Left renal cortex interstitium (tissue), 4 donors: ENCODE measurements at regions not wholly inside any gene's neighbourhood (a gene's known extent, or its start where the extent isn't known, plus 50 kb on each side); places are given as distances from the start of the nearest gene placed in this dataset.

Experiments used
- DNase-seq, 4 donors: peaks; one replicate each; pipeline ENCODE4 v3.0.0-alpha.2; 2013; ENCODE audit warnings: low read depth in 4 of 4, low spot score in 2 of 4, missing footprints in 1 of 4

DNA sequence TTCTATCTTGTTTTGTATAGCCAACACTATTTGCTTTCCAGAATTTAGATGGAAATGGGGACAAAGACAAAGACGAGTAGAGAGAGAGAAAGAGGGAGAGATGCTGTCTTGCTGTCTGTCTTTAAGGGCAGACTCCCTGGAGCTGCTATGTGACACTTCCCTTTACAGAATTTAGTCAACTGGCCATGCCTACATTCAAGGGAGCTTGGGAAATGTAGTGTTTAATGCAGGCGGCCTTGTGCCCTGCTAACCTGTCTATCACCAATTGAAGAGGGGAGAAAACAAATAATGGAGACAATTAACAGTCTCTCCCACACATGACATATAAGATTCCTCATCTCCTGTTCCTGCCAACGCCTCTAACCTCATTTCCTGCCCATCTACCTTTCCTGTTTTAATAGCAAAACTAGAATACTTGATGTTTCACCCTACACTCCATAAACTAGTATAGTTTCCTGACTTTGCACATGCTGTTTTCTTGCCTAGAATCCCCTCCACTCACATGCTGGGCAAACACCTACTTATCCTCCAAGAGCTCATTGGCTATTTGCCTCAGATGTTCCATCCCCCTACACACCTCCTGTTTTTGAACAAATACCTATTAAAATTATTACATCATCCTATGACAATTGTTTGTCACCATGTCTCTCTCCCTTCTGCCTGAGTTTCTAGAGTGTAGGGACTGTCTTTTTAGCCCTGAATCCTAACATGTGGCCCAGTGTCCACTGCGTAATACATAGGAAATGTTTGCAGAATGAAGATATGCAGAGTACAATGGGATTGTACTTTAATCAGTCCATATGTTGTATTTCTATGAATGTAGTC, 117.2 kb downstream of the SLC25A24 start:
- DNase-seq, result no peak

- DNase-seq, result no peak
Measured at GRCh38 chr1:108082001-108082400, 117.0 kb upstream of the VAV3 start.

DNA sequence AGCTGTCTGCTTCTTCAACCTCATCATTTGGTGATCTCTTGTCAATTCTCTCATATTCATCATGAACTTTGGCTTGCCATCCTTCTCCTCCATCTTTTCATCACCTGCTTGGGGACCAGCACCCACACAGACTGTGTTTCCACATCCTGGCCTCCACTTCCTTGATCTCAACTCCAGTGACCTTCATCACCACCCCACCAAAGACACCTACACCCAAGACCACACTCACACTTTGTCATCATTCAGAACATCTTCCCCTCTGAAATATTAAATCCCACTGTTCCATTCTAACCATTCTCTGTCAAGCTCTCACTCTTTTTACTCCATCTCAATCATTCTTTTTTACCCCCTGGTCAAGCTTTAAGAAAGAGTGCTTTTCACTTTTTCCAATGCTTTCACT, 115.5 kb upstream of the VAV3 start:
- DNase-seq, result no peak

- no peak for DNase-seq
Measured at GRCh38 chr1:108079440-108080025, 114.6 kb upstream of the VAV3 start.

GRCh38 chr1:108077991-108078390, 113.0 kb upstream of the VAV3 start:
- no peak for DNase-seq

DNA sequence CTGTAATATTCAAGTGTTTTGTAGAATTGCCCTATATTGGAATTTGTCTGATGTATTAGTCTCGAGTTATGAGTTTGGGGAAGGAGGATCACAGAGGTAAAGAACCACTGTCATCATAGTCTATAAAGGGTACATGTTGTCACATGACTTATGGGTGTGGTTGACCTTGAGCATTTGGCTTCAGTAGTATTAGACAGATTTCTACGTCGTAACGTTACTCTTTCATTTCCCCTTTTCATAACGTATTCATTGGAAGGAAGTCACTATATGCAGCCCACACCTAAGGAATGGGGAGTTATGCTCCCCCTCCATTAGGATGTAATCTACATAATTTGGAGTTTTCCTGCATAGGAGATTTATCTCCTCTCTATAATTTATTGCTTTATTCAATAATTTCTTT, 110.1 kb upstream of the VAV3 start:
- DNase-seq, result no peak

DNA sequence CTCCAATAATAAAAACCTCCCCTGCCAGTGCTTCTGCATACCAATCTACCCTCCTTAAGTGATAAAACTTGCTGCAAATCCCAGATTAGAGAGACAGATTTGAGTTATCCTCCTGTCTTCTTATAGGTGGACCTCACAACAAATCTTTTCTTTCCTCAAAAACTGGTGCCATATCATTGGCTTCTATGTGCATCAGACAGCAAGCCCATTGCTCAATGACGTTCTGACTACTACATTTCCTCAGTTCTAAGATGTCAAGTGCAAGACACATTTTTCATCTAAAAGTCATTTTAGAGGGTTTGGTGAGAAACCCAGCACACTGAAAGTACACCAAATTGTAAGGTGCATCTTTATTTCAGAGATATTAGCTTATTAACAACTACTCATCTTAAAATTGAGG, 107.8 kb upstream of the VAV3 start:
- DNase-seq, result no peak

- no peak for DNase-seq
Measured at GRCh38 chr1:108072212-108072611, 107.2 kb upstream of the VAV3 start.

- DNase-seq, result no peak
Measured at GRCh38 chr1:108071601-108072000, 106.6 kb upstream of the VAV3 start.

DNA sequence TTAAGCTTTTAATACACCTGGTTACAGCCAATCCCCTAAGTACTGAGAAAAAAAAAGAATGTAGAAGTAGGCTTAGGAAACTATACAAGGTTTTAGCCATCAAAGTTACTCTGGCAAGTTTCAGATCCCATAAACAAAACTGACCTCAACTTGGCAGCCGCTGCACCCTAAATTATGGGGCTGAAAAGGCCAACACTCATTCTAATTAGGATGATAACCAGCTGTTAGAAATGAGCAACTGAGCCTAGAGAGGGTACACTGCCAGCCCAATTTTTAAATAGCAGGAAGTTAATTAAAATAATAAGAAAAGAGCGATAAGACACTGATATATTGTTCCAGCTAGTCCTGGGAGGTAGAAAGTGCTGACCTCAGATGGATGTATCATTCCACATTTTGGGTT, 105.7 kb upstream of the VAV3 start:
- DNase-seq, result no peak

DNA sequence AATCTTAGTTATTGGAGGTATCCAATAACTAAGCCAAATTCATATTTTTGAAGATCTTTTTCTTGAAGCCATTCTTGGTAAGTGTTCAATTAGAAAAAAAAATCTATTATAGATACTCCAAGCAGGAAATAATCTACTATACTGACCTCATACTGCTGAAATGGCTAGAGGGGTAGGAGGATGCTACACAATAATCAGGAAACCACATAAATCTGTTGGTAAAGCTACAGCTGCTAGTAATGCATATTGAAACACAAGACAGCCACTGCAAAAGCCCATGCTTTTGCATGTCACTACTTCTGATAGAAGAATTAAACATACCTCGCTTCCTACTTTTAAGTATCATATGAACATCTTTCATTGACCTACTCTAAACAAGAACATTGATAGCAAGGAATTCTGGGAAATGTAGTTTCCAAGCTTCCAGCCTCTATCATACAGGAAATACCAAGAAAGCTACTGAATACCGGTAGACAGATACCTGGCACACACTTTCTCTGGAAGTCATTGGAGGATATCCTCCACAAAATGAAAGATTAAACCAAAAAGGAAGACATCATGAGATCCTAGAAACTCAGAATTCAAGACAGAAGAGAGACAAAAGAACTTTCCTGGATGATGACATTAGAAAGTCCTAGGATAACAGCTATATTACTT, 103.0 kb upstream of the VAV3 start:
- no peak for DNase-seq

- no peak for DNase-seq
Measured at GRCh38 chr1:108066808-108067207, 101.8 kb upstream of the VAV3 start.

- DNase-seq, result no peak
Measured at GRCh38 chr1:108064255-108064654, 99.3 kb upstream of the VAV3 start.

DNA sequence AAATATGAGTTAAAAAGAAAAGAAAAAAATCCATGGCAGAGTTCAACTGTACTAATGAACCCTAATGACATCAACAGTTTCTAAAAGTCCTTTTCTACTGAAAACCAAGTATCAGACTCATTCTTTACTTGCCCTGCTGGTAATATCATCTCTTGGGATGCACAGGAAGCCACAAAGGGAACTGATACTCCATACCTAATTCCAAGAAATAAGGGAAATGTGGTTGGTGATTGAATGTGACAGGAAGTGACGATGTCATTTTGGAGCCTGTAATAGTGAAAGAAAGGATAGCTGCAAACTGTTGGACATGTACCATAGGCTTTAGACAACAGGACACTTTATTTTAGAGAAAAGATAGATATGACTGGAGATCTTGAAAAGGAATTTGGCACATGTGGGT, 98.7 kb upstream of the VAV3 start:
- DNase-seq, result no peak

DNA sequence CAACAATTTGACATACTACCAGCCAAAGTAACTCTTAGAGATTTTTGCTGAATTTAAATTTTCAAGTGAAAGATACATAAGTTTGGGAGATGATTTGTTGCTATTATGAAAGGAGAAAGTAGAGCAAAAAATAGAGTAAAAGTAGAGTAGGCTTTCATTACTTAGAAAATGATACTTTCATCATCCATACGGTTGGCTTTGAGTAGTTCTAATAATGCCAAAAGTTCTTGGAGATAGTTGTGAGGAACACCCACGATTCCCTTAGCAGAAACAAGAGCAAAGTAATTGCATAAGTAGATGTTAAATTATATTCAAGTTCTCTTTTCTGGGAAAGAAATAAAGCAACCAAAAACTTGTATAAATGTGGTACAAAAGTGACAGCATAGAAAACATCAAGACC, 95.0 kb upstream of the VAV3 start:
- no peak for DNase-seq

DNA sequence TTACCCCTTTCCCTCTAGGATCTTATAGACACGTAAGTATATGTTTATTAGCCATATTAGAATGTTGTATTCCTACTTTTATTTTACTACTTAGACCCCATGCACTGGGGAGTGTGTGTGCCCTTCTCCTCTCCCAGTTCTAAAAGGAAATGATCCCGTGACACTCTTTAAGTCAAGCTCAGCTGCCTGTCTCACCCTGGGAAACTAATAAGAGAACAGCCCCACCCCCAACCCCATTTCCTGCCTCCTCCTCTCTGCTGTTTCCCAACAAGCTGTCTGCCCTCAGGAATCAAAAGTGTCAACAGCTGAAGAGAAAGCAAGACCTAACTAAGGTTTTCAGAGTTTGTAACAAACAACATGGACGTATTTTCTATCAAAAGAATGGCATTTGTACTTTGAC, 92.6 kb upstream of the VAV3 start:
- no peak for DNase-seq

GRCh38 chr1:108056436-108056990, 91.5 kb upstream of the VAV3 start:
- DNase-seq, result no peak

DNA sequence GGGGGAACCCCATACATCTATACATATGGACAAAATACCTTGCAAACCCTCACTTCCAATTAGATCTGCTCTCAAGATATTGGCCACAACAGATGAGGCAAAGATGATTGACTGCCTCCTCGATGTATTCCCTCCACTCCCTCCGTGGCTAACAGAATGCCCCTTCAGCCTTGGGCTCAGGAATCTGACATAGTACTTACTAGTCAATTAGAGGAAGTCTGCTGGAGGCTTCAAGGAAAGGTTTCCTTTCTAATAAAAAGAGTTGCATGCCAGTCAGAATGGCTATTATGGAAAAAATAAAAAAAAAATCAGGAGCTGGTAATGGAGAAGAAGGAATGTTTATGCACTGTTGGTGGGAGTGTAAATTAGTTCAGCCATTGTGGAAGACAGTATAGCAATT, 90.4 kb upstream of the VAV3 start:
- DNase-seq, result no peak

GRCh38 chr1:108054396-108054795, 89.4 kb upstream of the VAV3 start:
- no peak for DNase-seq

DNA sequence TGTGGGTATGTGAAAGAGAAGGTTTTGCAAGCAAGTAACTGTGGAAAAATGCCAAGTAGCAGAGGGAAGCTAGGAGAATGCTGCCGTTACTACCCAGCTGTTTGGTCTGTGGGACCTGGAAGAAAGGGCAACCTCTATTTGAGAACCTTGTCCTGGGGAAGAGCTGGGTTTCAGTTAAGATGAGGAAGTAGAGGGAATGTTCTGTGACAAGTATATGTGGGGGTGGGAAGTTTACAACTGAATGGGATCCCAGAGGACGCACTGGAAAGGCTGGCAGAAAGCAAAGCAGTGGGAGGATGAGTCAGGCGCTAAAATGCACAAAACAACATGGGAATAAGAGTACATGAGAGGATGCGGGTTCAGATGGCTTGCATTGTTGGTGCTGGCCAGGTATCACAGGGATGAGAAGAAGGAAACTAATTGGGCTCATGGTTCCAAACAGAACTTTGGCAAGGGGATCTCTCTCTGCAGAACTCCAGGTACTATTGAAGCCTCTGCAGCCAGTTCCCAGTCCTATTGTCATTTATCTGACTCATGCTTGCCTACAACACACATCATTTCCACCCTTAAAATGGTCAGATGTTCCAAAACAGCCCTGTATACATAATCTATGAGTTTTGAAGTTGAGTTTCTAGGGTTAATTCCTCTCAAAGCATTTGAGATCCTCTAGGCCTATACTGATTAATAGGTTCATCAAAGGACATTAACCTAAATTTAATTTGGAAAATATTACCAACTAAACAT, 88.5 kb upstream of the VAV3 start:
- no peak for DNase-seq
